ENCODE measurements at regions not wholly inside any gene's neighbourhood (a gene's known extent, or its start where the extent isn't known, plus 50 kb on each side); places are given as distances from the start of the nearest gene placed in this dataset.

DNA sequence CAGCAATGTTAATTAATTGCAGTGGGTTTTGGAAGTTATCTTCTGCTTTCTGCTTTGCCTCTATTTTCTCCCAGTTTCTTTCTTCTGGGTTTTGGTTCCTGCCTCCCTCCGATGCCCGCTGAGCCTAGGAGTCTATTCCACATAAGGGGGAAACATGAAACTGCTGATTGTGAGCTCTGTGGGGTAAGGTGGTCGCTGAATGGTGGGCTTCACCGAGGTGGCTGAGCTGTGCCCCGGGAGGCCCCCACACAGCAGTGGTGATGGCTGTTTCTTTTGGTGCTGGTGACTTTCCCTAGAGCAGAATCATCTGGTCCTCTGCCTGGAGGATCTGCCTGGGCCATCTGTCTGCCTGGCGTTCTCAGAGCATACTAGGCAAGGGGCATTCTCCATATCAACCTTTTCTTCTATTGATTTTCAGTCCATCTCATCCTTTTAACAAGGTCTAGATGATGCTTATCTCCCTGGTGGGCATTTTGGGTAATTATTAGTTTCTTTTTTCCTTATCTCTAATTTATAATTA, 68.8 kb upstream of the ATP2B2 start:
- H3K9ac ChIP-seq: no peak overlapping the region
- no peak overlapping the region for H3K4me3 ChIP-seq
- no peak for DNase-seq
- H3K27ac ChIP-seq: no peak overlapping the region
- H4K20me1 ChIP-seq (ENCODE audit: insufficient read depth): no peaks in the 10 kb centered on the region
- 31 to 36% methylated on average over 6 of the region's 6 CpGs for WGBS, 2 experiments (ENCODE audit: low coverage in 1 of 2, low lambda C conversion rate in 2 of 2, missing lambda C conversion rate in 2 of 2)
- H3K36me3 ChIP-seq (ENCODE audit: low read depth): no peaks in the 10 kb centered on the region
- in situ Hi-C loops (cut with MboI): no loop called here
- H3K4me2 ChIP-seq (ENCODE audit: unreplicated experiment): no peak overlapping the region
- peaks cover 17% of the 10 kb centered on the region for H3K27me3 ChIP-seq (replicated peaks; ENCODE audit: insufficient read depth)
- no peaks in the 10 kb centered on the region for H3K9me3 ChIP-seq (ENCODE audit: low read depth)
- no peak overlapping the region for H2AFZ ChIP-seq
- H3K4me1 ChIP-seq (ENCODE audit: insufficient read depth): no peaks in the 10 kb centered on the region
- TF ChIP-seq EZH2phosphoT487 (IDR thresholded peaks at IDR 0.05; ENCODE audit: insufficient read depth, low read depth) (no peak), EZH2 (IDR thresholded peaks at IDR 0.05; ENCODE audit: insufficient read depth, poor library complexity, severe bottlenecking) (no peak)
- no peaks in the 10 kb centered on the region for H3F3A ChIP-seq (ENCODE audit: insufficient read depth)
- no peaks in the 10 kb centered on the region for H3K9me2 ChIP-seq (ENCODE audit: insufficient read depth)
- H3K79me2 ChIP-seq (ENCODE audit: insufficient read depth): no peaks in the 10 kb centered on the region

DNA sequence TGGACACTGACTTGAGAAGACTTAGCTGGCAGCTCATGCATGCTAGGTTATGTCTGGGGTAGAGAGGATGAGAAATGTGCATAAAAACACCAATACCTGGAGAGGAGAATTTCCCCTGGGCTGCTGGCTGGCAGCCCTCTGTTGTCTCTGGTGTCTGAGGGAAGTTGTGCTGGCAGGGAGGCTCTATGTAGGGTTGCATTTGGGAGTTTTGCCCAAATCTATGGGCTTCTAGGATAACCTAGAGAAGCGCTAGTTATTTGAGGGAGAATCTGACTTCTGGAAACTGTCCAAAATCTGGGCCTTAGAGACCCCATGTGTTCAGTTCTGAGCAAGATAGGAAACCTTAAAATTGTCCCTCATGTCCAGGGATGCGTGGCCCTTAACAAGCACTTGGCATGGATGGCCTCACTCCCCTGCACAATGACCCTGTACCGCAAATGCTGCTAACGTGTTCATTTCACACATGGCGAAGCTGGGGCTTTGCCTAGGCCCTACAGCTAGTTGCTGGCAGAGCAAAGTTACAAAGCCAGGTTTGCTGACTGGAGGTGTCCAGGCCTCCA, 70.3 kb upstream of the ATP2B2 start:
- Histone ChIP-seq H3K4me1 (ENCODE audit: insufficient read depth) (no peaks in the 10 kb centered on the region), H3K4me2 (ENCODE audit: unreplicated experiment) (no peak overlapping the region), H3K36me3 (ENCODE audit: low read depth) (no peaks in the 10 kb centered on the region), H3K27ac (no peak overlapping the region), H3F3A (ENCODE audit: insufficient read depth) (no peaks in the 10 kb centered on the region), H3K27me3 (replicated peaks; ENCODE audit: insufficient read depth) (peaks cover 17% of the 10 kb centered on the region), H3K9me2 (ENCODE audit: insufficient read depth) (no peaks in the 10 kb centered on the region), H3K9ac (no peak overlapping the region), H3K9me3 (ENCODE audit: low read depth) (no peaks in the 10 kb centered on the region), H2AFZ (no peak overlapping the region), H3K4me3 (no peak overlapping the region), H4K20me1 (ENCODE audit: insufficient read depth) (no peaks in the 10 kb centered on the region), H3K79me2 (ENCODE audit: insufficient read depth) (no peaks in the 10 kb centered on the region)
- in situ Hi-C loops (cut with MboI): no loop called here
- 44 to 57% methylated on average over 5 of the region's 5 CpGs for WGBS, 2 experiments (ENCODE audit: low coverage in 1 of 2, low lambda C conversion rate in 2 of 2, missing lambda C conversion rate in 2 of 2)
- TF ChIP-seq EZH2 (IDR thresholded peaks at IDR 0.05; ENCODE audit: insufficient read depth, poor library complexity, severe bottlenecking) (no peak), EZH2phosphoT487 (IDR thresholded peaks at IDR 0.05; ENCODE audit: insufficient read depth, low read depth) (no peak)
- DNase-seq: no peak

GRCh38 chr3:10577486-10577885, 72.1 kb upstream of the ATP2B2 start:
- H3K9me3 ChIP-seq (ENCODE audit: low read depth): no peaks in the 10 kb centered on the region
- H2AFZ ChIP-seq: no peak overlapping the region
- peaks cover 7% of the 10 kb centered on the region for H3K27me3 ChIP-seq (replicated peaks; ENCODE audit: insufficient read depth)
- H3K4me3 ChIP-seq: no peak overlapping the region
- no peak overlapping the region for H3K9ac ChIP-seq
- in situ Hi-C loops (cut with MboI): no loop called here
- TF ChIP-seq EZH2 (IDR thresholded peaks at IDR 0.05; ENCODE audit: insufficient read depth, poor library complexity, severe bottlenecking) (no peak), EZH2phosphoT487 (IDR thresholded peaks at IDR 0.05; ENCODE audit: insufficient read depth, low read depth) (no peak)
- no peaks in the 10 kb centered on the region for H3F3A ChIP-seq (ENCODE audit: insufficient read depth)
- no peaks in the 10 kb centered on the region for H3K36me3 ChIP-seq (ENCODE audit: low read depth)
- H3K9me2 ChIP-seq (ENCODE audit: insufficient read depth): no peaks in the 10 kb centered on the region
- no peak overlapping the region for H3K27ac ChIP-seq
- 34 to 35% methylated on average over 7 of the region's 7 CpGs for WGBS, 2 experiments (ENCODE audit: low coverage in 1 of 2, low lambda C conversion rate in 2 of 2, missing lambda C conversion rate in 2 of 2)
- no peak for DNase-seq
- no peaks in the 10 kb centered on the region for H3K79me2 ChIP-seq (ENCODE audit: insufficient read depth)
- H3K4me2 ChIP-seq (ENCODE audit: unreplicated experiment): no peak overlapping the region
- H4K20me1 ChIP-seq (ENCODE audit: insufficient read depth): no peaks in the 10 kb centered on the region
- H3K4me1 ChIP-seq (ENCODE audit: insufficient read depth): no peaks in the 10 kb centered on the region

GRCh38 chr3:10580426-10580825, 75.0 kb upstream of the ATP2B2 start:
- Histone ChIP-seq H3F3A (ENCODE audit: insufficient read depth) (no peaks in the 10 kb centered on the region), H3K9me3 (ENCODE audit: low read depth) (no peaks in the 10 kb centered on the region), H3K27ac (no peak overlapping the region), H3K4me2 (ENCODE audit: unreplicated experiment) (no peak overlapping the region), H3K36me3 (ENCODE audit: low read depth) (no peaks in the 10 kb centered on the region), H3K4me1 (ENCODE audit: insufficient read depth) (no peaks in the 10 kb centered on the region), H4K20me1 (ENCODE audit: insufficient read depth) (no peaks in the 10 kb centered on the region), H2AFZ (no peak overlapping the region), H3K79me2 (ENCODE audit: insufficient read depth) (no peaks in the 10 kb centered on the region), H3K9me2 (ENCODE audit: insufficient read depth) (no peaks in the 10 kb centered on the region), H3K4me3 (no peak overlapping the region), H3K9ac (no peak overlapping the region), H3K27me3 (replicated peaks; ENCODE audit: insufficient read depth) (peaks cover 4% of the 10 kb centered on the region)
- no peak for DNase-seq
- TF ChIP-seq EZH2phosphoT487 (IDR thresholded peaks at IDR 0.05; ENCODE audit: insufficient read depth, low read depth) (no peak), EZH2 (IDR thresholded peaks at IDR 0.05; ENCODE audit: insufficient read depth, poor library complexity, severe bottlenecking) (no peak)
- in situ Hi-C loops (cut with MboI): no loop called here
- WGBS, 2 experiments (ENCODE audit: low coverage in 1 of 2, low lambda C conversion rate in 2 of 2, missing lambda C conversion rate in 2 of 2): 26 to 36% methylated on average over 8 of the region's 8 CpGs
